GM19467 (cell line): ENCODE measurements at regions not wholly inside any gene's neighbourhood (a gene's known extent, or its start where the extent isn't known, plus 50 kb on each side); places are given as distances from the start of the nearest gene placed in this dataset.
"Not testable (repeated sequence)": the region's sequence is repeated elsewhere in the genome, so short reads cannot be mapped to it uniquely, and the experiment has no call there.

Experiments
- ATAC-seq: cut with Tn5 transposase; IDR thresholded peaks from one replicate; pipeline ENCODE4 v1.9.1; 2021; ENCODE audit warnings: mild to moderate bottlenecking, moderate library complexity; ENCODE audit not compliant: unreplicated experiment

- ATAC-seq = no peak
Observed at GRCh38 chr2:53216805-53217204, 550.8 kb upstream of the CHAC2 start.

- ATAC-seq = no peak
Observed at GRCh38 chr2:53212576-53212975, 555.0 kb upstream of the CHAC2 start.

- no peak for ATAC-seq
Observed at GRCh38 chr2:53211201-53211774, 556.3 kb upstream of the CHAC2 start.

GRCh38 chr2:53210538-53210937 is 557.1 kb upstream of the CHAC2 start:
- ATAC-seq = no peak

- ATAC-seq = no peak
Observed at GRCh38 chr2:53209679-53210458, 557.7 kb upstream of the CHAC2 start.

GRCh38 chr2:53208815-53209214 is 558.8 kb upstream of the CHAC2 start:
- no peak for ATAC-seq

GRCh38 chr2:53206226-53206625 is 561.4 kb upstream of the CHAC2 start:
- ATAC-seq = not testable (repeated sequence)

- ATAC-seq = no peak
Observed at GRCh38 chr2:53202063-53202462, 565.5 kb upstream of the CHAC2 start.

GRCh38 chr2:53200072-53200471 is 567.5 kb upstream of the CHAC2 start:
- no peak for ATAC-seq

- ATAC-seq = no peak
Observed at GRCh38 chr2:53188851-53189510, 578.6 kb upstream of the CHAC2 start.

GRCh38 chr2:53183581-53183980 is 584.0 kb upstream of the CHAC2 start:
- no peak for ATAC-seq

GRCh38 chr2:53182601-53183000 is 585.0 kb upstream of the CHAC2 start:
- no peak for ATAC-seq

- ATAC-seq = no peak
Observed at GRCh38 chr2:53181759-53182158, 585.8 kb upstream of the CHAC2 start.

GRCh38 chr2:53177327-53177726 is 590.3 kb upstream of the CHAC2 start:
- ATAC-seq = no peak

GRCh38 chr2:53174539-53174938 is 593.1 kb upstream of the CHAC2 start:
- no peak for ATAC-seq

GRCh38 chr2:53173698-53174455 is 593.7 kb upstream of the CHAC2 start:
- no peak for ATAC-seq

GRCh38 chr2:53173091-53173490 is 594.5 kb upstream of the CHAC2 start:
- ATAC-seq = no peak

GRCh38 chr2:53170466-53170865 is 597.1 kb upstream of the CHAC2 start:
- no peak for ATAC-seq

GRCh38 chr2:53167227-53167626 is 600.4 kb upstream of the CHAC2 start:
- no peak for ATAC-seq

GRCh38 chr2:53150146-53150545 is 617.5 kb upstream of the CHAC2 start:
- ATAC-seq = no peak

- no peak for ATAC-seq
Observed at GRCh38 chr2:53148221-53148620, 619.4 kb upstream of the CHAC2 start.
